Mesenchymal stem cell (in vitro differentiated cells and primary cell): ENCODE measurements at regions not wholly inside any gene's neighbourhood (a gene's known extent, or its start where the extent isn't known, plus 50 kb on each side); places are given as distances from the start of the nearest gene placed in this dataset.

ENCODE experiments used
- DNase-seq: peaks from one replicate; pipeline ENCODE4 v3.0.0-alpha.2; 2013
- H2AFZ ChIP-seq: one replicate; pipeline ENCODE4 v1.6.1; 2013; ENCODE audit warnings: low read depth, mild to moderate bottlenecking, control low read depth, inconsistent platforms, low read length, moderate library complexity
- H2AK5ac ChIP-seq: 2 replicates; pipeline ENCODE4 v1.6.1; 2013; ENCODE audit warnings: low read length, moderate library complexity, mild to moderate bottlenecking, inconsistent platforms; ENCODE audit not compliant: severe bottlenecking
- H2BK120ac ChIP-seq: one replicate; pipeline ENCODE4 v1.6.1; 2013; ENCODE audit warnings: low read depth, mild to moderate bottlenecking, inconsistent platforms, low read length, moderate library complexity
- H2BK12ac ChIP-seq, 2 experiments: one replicate each; pipeline ENCODE4 v1.6.1; 2013; ENCODE audit warnings: inconsistent platforms in 2 of 2, low read length in 2 of 2, mild to moderate bottlenecking in 2 of 2, moderate library complexity in 2 of 2, control low read depth in 1 of 2
- H2BK15ac ChIP-seq: one replicate; pipeline ENCODE4 v1.6.1; 2013; ENCODE audit warnings: mild to moderate bottlenecking, low read depth, inconsistent platforms; ENCODE audit not compliant: poor library complexity, severe bottlenecking
- H2BK5ac ChIP-seq: 2 replicates; pipeline ENCODE4 v1.6.1; 2013; ENCODE audit warnings: low read depth, mild to moderate bottlenecking, low read length, control low read depth, inconsistent platforms; ENCODE audit not compliant: poor library complexity, severe bottlenecking
- H3K14ac ChIP-seq, 2 experiments: one replicate each; pipeline ENCODE4 v1.6.1; 2013; ENCODE audit warnings: inconsistent platforms in 2 of 2, low read length in 2 of 2, control low read depth in 1 of 2, mild to moderate bottlenecking in 1 of 2, moderate library complexity in 1 of 2
- H3K18ac ChIP-seq, 2 experiments: one replicate each; pipeline ENCODE4 v1.6.1; 2013; ENCODE audit warnings: inconsistent platforms in 2 of 2, low read length in 2 of 2, control low read depth in 1 of 2, low read depth in 1 of 2, mild to moderate bottlenecking in 1 of 2
- H3K23ac ChIP-seq, 2 experiments: one replicate each; pipeline ENCODE4 v1.6.1; 2013; ENCODE audit warnings: inconsistent platforms in 2 of 2, low read length in 2 of 2, mild to moderate bottlenecking in 2 of 2, moderate library complexity in 2 of 2, control low read depth in 1 of 2
- H3K27ac ChIP-seq: 2 replicates; pipeline ENCODE4 v1.5.1; 2013; ENCODE audit warnings: mild to moderate bottlenecking, moderate library complexity, low read length, control low read depth, inconsistent platforms; ENCODE audit not compliant: poor library complexity, severe bottlenecking
- H3K27me3 ChIP-seq, 2 experiments: 2 replicates each; pipeline versions ENCODE4 v1.6.1 to v1.7.0; 2013; ENCODE audit warnings: low read length in 2 of 2, mild to moderate bottlenecking in 2 of 2, moderate library complexity in 2 of 2, control low read depth in 1 of 2, inconsistent platforms in 1 of 2; ENCODE audit not compliant: control insufficient read depth in 1 of 2, insufficient read depth in 1 of 2
- H3K36me3 ChIP-seq, 2 experiments: 2 replicates each; pipeline versions ENCODE4 v1.6.1 to v1.7.0; 2013; ENCODE audit warnings: low read length in 2 of 2, control low read depth in 1 of 2, inconsistent platforms in 1 of 2, low read depth in 1 of 2, mild to moderate bottlenecking in 1 of 2; ENCODE audit not compliant: insufficient read depth in 2 of 2, control insufficient read depth in 1 of 2
- H3K4ac ChIP-seq, 2 experiments: one replicate each; pipeline ENCODE4 v1.6.1; 2013; ENCODE audit warnings: inconsistent platforms in 2 of 2, low read length in 2 of 2, mild to moderate bottlenecking in 2 of 2, moderate library complexity in 2 of 2, control low read depth in 1 of 2, low read depth in 1 of 2
- H3K4me1 ChIP-seq: 2 replicates; pipeline ENCODE4 v1.6.1; 2013; ENCODE audit warnings: low read depth, low read length, control low read depth; ENCODE audit not compliant: control insufficient read depth, insufficient read depth
- H3K4me2 ChIP-seq: 2 replicates; pipeline ENCODE4 v1.6.1; 2013; ENCODE audit warnings: low read length, mild to moderate bottlenecking, inconsistent platforms; ENCODE audit not compliant: poor library complexity, severe bottlenecking
- H3K4me3 ChIP-seq, 2 experiments: 2 replicates each; pipeline versions ENCODE4 v1.5.1 to v1.7.0; 2013; ENCODE audit warnings: low read length in 2 of 2, mild to moderate bottlenecking in 2 of 2, control low read depth in 1 of 2, low read depth in 1 of 2; ENCODE audit not compliant: insufficient read depth in 1 of 2
- H3K79me1 ChIP-seq: replicated peaks from 2 replicates; pipeline ENCODE4 v1.6.1; 2013; ENCODE audit warnings: mild to moderate bottlenecking, control low read depth, low read length, inconsistent platforms; ENCODE audit not compliant: poor library complexity, severe bottlenecking
- H3K9ac ChIP-seq: 2 replicates; pipeline ENCODE4 v1.7.0; 2013; ENCODE audit warnings: mild to moderate bottlenecking, low read length, moderate library complexity
- H3K9me3 ChIP-seq: 2 replicates; pipeline ENCODE4 v1.7.0; 2013; ENCODE audit warnings: mild to moderate bottlenecking, low read length; ENCODE audit not compliant: control insufficient read depth
- H4K8ac ChIP-seq: one replicate; pipeline ENCODE4 v1.6.1; 2013; ENCODE audit warnings: inconsistent platforms, mild to moderate bottlenecking, low read length, moderate library complexity
- H4K91ac ChIP-seq: one replicate; pipeline ENCODE4 v1.6.1; 2013; ENCODE audit warnings: mild to moderate bottlenecking, low read length, inconsistent platforms
- WGBS: methylation state at CpG from one replicate; pipeline ENCODE4 v1.1.7; 2013; ENCODE audit warnings: mixed read lengths; 5-methylcytosine and 5-hydroxymethylcytosine counted together

DNA sequence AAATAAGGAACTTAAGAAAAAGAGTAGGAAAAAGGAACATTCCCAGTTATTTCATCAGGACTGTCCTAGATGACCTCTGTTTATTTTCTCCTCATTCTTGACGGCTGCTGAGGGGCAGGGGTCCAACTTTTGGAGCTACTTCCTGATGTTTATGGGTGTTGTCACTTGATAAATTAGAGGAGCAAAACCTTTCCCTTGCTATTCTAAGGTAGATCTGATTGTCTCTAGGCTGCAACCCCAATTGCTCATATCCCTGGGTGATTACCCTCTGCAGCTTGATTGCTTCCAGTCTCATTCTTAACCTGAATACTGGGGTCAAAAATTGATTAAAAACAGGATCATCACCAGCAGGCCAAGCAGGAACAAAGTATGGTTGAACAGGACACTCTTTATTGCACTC is 311.0 kb upstream of the NDN start:
- H4K91ac ChIP-seq: no peak overlapping the region
- no peak overlapping the region for H3K18ac ChIP-seq
- H3K9me3 ChIP-seq: peaks cover 30% of the 10 kb centered on the region
- no peak overlapping the region for H3K9ac ChIP-seq
- no peaks in the 10 kb centered on the region for H3K36me3 ChIP-seq
- H3K4me1 ChIP-seq: no peaks in the 10 kb centered on the region
- H2BK5ac ChIP-seq: no peak overlapping the region
- H2BK120ac ChIP-seq: no peak overlapping the region
- H3K4me2 ChIP-seq: no peak overlapping the region
- no peak overlapping the region for H3K14ac ChIP-seq
- no peak for DNase-seq
- no peak overlapping the region for H3K23ac ChIP-seq
- no peak overlapping the region for H2AFZ ChIP-seq
- H2AK5ac ChIP-seq: no peak overlapping the region
- no peak overlapping the region for H2BK15ac ChIP-seq
- no peaks in the 10 kb centered on the region for H3K27me3 ChIP-seq
- H3K79me1 ChIP-seq: no peaks in the 10 kb centered on the region
- no peak overlapping the region for H3K4ac ChIP-seq
- H2BK12ac ChIP-seq: no peak overlapping the region
- no peak overlapping the region for H3K4me3 ChIP-seq
- H4K8ac ChIP-seq: no peak overlapping the region
- 67% methylated on average over 1 of the region's 1 CpG for WGBS
- H3K27ac ChIP-seq: no peak overlapping the region

DNA sequence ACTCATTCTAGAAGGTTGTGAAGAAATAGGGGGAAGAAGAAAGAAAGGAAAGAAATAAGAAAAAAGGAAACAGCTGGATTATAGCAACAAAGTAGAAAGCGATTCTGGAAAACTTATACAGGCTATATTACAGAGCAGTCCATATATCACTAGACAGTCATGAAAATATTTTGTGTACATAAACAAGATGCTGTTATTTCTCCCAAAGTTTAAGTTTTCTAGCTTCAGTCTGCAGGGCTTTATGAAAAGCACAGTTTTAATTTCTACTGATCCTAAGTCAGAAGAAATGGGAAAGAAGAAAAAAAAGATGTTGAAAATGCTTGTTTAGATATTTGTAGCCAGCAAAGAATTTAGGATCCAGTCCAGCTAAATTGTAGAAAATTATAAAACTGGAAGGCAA is 321.4 kb upstream of the NDN start:
- Histone ChIP-seq H3K4ac (no peak overlapping the region), H3K4me3 (no peak overlapping the region), H2BK15ac (no peak overlapping the region), H3K14ac (no peak overlapping the region), H3K36me3 (no peaks in the 10 kb centered on the region), H4K8ac (no peak overlapping the region), H3K79me1 (no peaks in the 10 kb centered on the region), H3K27me3 (no peaks in the 10 kb centered on the region), H3K4me1 (no peaks in the 10 kb centered on the region), H3K4me2 (no peak overlapping the region), H4K91ac (no peak overlapping the region), H3K9ac (no peak overlapping the region), H2BK5ac (no peak overlapping the region), H2BK12ac (no peak overlapping the region), H3K9me3 (peaks cover 21% of the 10 kb centered on the region), H3K18ac (no peak overlapping the region), H2AK5ac (no peak overlapping the region), H2BK120ac (no peak overlapping the region), H3K27ac (no peak overlapping the region), H3K23ac (no peak overlapping the region), H2AFZ (no peak overlapping the region)
- no peak for DNase-seq
- no CpG with 5 or more reads among the region's 1 CpG for WGBS

DNA sequence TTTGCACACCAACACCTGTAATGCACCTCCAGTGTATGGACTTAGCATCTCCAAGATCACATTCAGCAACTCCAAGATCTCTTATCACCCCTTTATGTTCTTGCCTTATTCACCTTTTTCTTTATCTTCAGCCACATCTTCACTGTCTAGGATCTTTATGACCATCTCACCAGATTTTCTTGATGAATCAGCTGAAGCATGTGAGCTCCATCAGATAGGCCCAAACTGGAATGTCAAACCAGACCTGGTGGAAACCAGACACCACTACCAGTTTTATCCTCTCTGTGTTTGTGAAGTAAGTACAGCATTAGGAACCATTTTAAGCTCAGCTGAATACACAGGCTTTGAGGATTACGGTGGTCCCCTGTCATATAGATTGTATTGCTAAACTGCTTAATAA is 330.4 kb upstream of the NDN start:
- WGBS: no CpG with 5 or more reads among the region's 1 CpG
- Histone ChIP-seq H3K4me3 (no peak overlapping the region), H2AK5ac (no peak overlapping the region), H2BK15ac (no peak overlapping the region), H3K4ac (no peak overlapping the region), H3K9ac (no peak overlapping the region), H4K91ac (no peak overlapping the region), H3K27me3 (no peaks in the 10 kb centered on the region), H3K27ac (no peak overlapping the region), H4K8ac (no peak overlapping the region), H3K79me1 (no peaks in the 10 kb centered on the region), H3K36me3 (no peaks in the 10 kb centered on the region), H3K18ac (no peak overlapping the region), H2AFZ (no peak overlapping the region), H2BK5ac (no peak overlapping the region), H2BK120ac (no peak overlapping the region), H3K23ac (no peak overlapping the region), H3K4me1 (no peaks in the 10 kb centered on the region), H2BK12ac (no peak overlapping the region), H3K14ac (no peak overlapping the region), H3K4me2 (no peak overlapping the region), H3K9me3 (peaks cover 12% of the 10 kb centered on the region)
- no peak for DNase-seq

DNA sequence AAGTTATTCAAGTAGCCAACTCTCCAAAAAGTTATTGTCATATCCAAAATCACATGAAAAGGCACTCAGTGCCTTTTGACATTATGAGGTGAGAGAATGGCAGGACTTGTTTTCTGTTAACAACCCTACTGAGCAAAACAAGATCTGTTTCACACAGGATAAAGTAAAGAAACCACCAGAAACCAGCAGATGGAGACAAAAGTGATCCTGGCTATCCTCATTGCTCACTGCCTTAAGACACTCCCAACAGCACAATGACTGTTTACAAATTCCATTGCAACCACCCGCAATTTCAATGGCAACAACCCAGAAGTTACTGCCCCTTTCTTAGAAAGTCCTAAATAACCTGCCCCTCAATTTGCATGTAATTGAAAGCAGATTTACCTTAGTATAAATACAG is 352.6 kb upstream of the NDN start:
- H2BK15ac ChIP-seq: no peak overlapping the region
- H3K36me3 ChIP-seq: no peaks in the 10 kb centered on the region
- no peak overlapping the region for H2AFZ ChIP-seq
- H3K4me3 ChIP-seq: no peak overlapping the region
- H3K9ac ChIP-seq: no peak overlapping the region
- H3K27ac ChIP-seq: no peak overlapping the region
- peaks cover 12% of the 10 kb centered on the region for H3K9me3 ChIP-seq
- no peak overlapping the region for H3K23ac ChIP-seq
- H4K8ac ChIP-seq: no peak overlapping the region
- no peak overlapping the region for H3K18ac ChIP-seq
- H3K4me1 ChIP-seq: no peaks in the 10 kb centered on the region
- H2BK5ac ChIP-seq: no peak overlapping the region
- no peak overlapping the region for H3K4ac ChIP-seq
- H3K4me2 ChIP-seq: no peak overlapping the region
- no peak overlapping the region for H2BK120ac ChIP-seq
- H2AK5ac ChIP-seq: no peak overlapping the region
- H3K79me1 ChIP-seq: no peaks in the 10 kb centered on the region
- H2BK12ac ChIP-seq: no peak overlapping the region
- no peak overlapping the region for H4K91ac ChIP-seq
- no peak for DNase-seq
- H3K27me3 ChIP-seq: no peaks in the 10 kb centered on the region
- 31% methylated on average over 1 of the region's 1 CpG for WGBS
- no peak overlapping the region for H3K14ac ChIP-seq
